OCI-LY7 (cell line): ENCODE measurements at regions not wholly inside any gene's neighbourhood (a gene's known extent, or its start where the extent isn't known, plus 50 kb on each side); places are given as distances from the start of the nearest gene placed in this dataset.

Source experiments
- BruUV-seq: library from RNA; stranded (reverse); fragments of 400-500 nt; replicated peaks from 2 replicates; lab custom pipeline; 2021; lab: Mats Ljungman, UMichigan
- CTCF ChIA-PET: fragments of 300-600 bp; sonication (Branson Sonifier 250); formaldehyde crosslinking; loops from one replicate; lab custom pipeline; 2022; ENCODE audit warnings: antibody characterized with exemption; ENCODE audit not compliant: unreplicated experiment; lab: Charles Lee
- POLR2A ChIA-PET: fragments of 300-600 bp; sonication (Branson Sonifier 250); formaldehyde crosslinking; loops from one replicate; lab custom pipeline; 2022; ENCODE audit warnings: antibody characterized with exemption; lab: Charles Lee
- DNase-seq: peaks from one replicate; pipeline ENCODE4 v3.0.0-alpha.2; 2015; ENCODE audit warnings: low spot score
- H2AFZ ChIP-seq: fragments of 200-600 bp; sonication (generic), shearing (Covaris generic); 2 replicates; pipeline ENCODE4 v1.6.1; 2014; ENCODE audit warnings: mild to moderate bottlenecking, antibody characterized with exemption, low read length, moderate library complexity
- H3K27ac ChIP-seq: fragments of 200-600 bp; sonication (generic); 2 replicates; pipeline ENCODE4 v1.5.1; 2014; ENCODE audit warnings: mixed run types, low read depth, mild to moderate bottlenecking, moderate library complexity, low read length, inconsistent platforms; ENCODE audit not compliant: poor library complexity, severe bottlenecking
- H3K36me3 ChIP-seq: fragments of 200-600 bp; sonication (generic); 2 replicates; pipeline ENCODE4 v1.6.1; 2014; ENCODE audit warnings: mild to moderate bottlenecking, antibody characterized with exemption, low read length, moderate library complexity, mixed read lengths; ENCODE audit not compliant: insufficient read depth
- H3K4me1 ChIP-seq: fragments of 200-600 bp; sonication (generic); 2 replicates; pipeline ENCODE4 v1.5.1; 2014; ENCODE audit warnings: mild to moderate bottlenecking, low read length; ENCODE audit not compliant: insufficient read depth, poor library complexity, severe bottlenecking
- H3K4me2 ChIP-seq: fragments of 200-600 bp; sonication (generic); 2 replicates; pipeline ENCODE4 v1.6.1; 2014; ENCODE audit warnings: mild to moderate bottlenecking, low read length
- H3K4me3 ChIP-seq: fragments of 200-600 bp; sonication (generic); 2 replicates; pipeline ENCODE4 v1.5.1; 2014; ENCODE audit warnings: mild to moderate bottlenecking, low read depth, low read length; ENCODE audit not compliant: poor library complexity, severe bottlenecking
- H3K79me2 ChIP-seq: fragments of 200-600 bp; sonication (generic); 2 replicates; pipeline ENCODE4 v1.6.1; 2016; ENCODE audit warnings: low read depth, mild to moderate bottlenecking, low read length, moderate library complexity, mixed read lengths; ENCODE audit not compliant: insufficient read depth
- H3K9me2 ChIP-seq: fragments of 200-600 bp; sonication (generic); 2 replicates; pipeline ENCODE4 v1.6.1; 2016; ENCODE audit warnings: mild to moderate bottlenecking, low read length, mixed read lengths; ENCODE audit not compliant: insufficient read depth
- H3K9me3 ChIP-seq: fragments of 200-600 bp; sonication (generic); 2 replicates; pipeline ENCODE4 v1.6.1; 2014; ENCODE audit warnings: mild to moderate bottlenecking, mixed run types, low read length, mixed read lengths
- H4K20me1 ChIP-seq: fragments of 200-600 bp; sonication (generic); 2 replicates; pipeline ENCODE4 v1.6.1; 2014; ENCODE audit warnings: mild to moderate bottlenecking, antibody characterized with exemption, low read length, moderate library complexity, mixed read lengths; ENCODE audit not compliant: insufficient read depth
- CTCF ChIP-seq: fragments of 200-600 bp; sonication (generic); conservative IDR thresholded peaks from 2 replicates; pipeline ENCODE4 v1.5.1; 2014; ENCODE audit warnings: mild to moderate bottlenecking, antibody characterized with exemption, low read length, moderate library complexity, mixed read lengths
- EZH2phosphoT487 ChIP-seq: fragments of 200-600 bp; sonication (generic); IDR thresholded peaks from 2 replicates; pipeline ENCODE4 v1.6.1; 2018; ENCODE audit warnings: low read depth, borderline replicate concordance, mild to moderate bottlenecking, mixed run types, antibody characterized with exemption, low read length, moderate library complexity, mixed read lengths
- intact Hi-C: fragments of 100-400 bp; cut with micrococcal nuclease; formaldehyde crosslinking; loops from one replicate; pipeline ENCODE4 v1.10.0; 2022; ENCODE audit not compliant: unreplicated experiment

DNA sequence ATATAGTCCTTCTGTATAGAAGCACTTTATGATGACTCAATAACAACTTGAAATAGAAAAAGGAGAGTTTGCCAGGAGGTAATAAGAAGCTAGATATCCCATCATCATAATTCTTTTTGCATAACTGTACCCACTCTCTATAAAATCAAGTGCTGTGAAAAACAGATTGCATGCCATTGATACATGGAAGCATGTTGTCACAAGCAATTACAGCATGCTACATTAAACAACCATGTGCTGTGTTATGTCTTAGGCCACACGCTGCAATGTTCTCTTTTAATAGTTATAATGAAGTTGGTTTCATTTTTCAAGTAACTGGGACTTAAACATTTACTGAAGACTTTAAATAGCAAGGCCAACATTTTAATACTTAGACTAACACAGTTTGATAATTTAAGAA is 264.2 kb downstream of the RPRM start:
- H3K79me2 ChIP-seq = no peaks in the 10 kb centered on the region
- TF ChIP-seq EZH2phosphoT487 (no peak), CTCF (no peak)
- ChIA-PET CTCF (no interaction called here), POLR2A (no interaction called here)
- no peak overlapping the region for H2AFZ ChIP-seq
- no peak overlapping the region for H3K27ac ChIP-seq
- no peaks in the 10 kb centered on the region for H3K4me1 ChIP-seq
- no peak for DNase-seq
- H3K9me3 ChIP-seq = no peaks in the 10 kb centered on the region
- no peaks in the 10 kb centered on the region for H4K20me1 ChIP-seq
- no peak overlapping the region for H3K4me2 ChIP-seq
- intact Hi-C loops = no loop called here
- no peaks in the 10 kb centered on the region for H3K36me3 ChIP-seq
- no peaks in the 10 kb centered on the region for H3K9me2 ChIP-seq
- BruUV-seq = no TSS peak
- no peak overlapping the region for H3K4me3 ChIP-seq

- TF ChIP-seq CTCF = no peak
- TF ChIP-seq EZH2phosphoT487 = no peak
- Histone ChIP-seq H3K4me2 (no peak overlapping the region), H2AFZ (no peak overlapping the region), H3K79me2 (no peaks in the 10 kb centered on the region), H3K4me1 (no peaks in the 10 kb centered on the region), H3K9me2 (no peaks in the 10 kb centered on the region), H3K27ac (no peak overlapping the region), H3K4me3 (no peak overlapping the region), H4K20me1 (no peaks in the 10 kb centered on the region), H3K36me3 (no peaks in the 10 kb centered on the region), H3K9me3 (no peaks in the 10 kb centered on the region)
- CTCF ChIA-PET = no interaction called here
- no peak for DNase-seq
- no TSS peak for BruUV-seq
- POLR2A ChIA-PET = no interaction called here
- intact Hi-C loops = no loop called here
Observed at GRCh38 chr2:153213022-153213421, 265.5 kb downstream of the RPRM start.

DNA sequence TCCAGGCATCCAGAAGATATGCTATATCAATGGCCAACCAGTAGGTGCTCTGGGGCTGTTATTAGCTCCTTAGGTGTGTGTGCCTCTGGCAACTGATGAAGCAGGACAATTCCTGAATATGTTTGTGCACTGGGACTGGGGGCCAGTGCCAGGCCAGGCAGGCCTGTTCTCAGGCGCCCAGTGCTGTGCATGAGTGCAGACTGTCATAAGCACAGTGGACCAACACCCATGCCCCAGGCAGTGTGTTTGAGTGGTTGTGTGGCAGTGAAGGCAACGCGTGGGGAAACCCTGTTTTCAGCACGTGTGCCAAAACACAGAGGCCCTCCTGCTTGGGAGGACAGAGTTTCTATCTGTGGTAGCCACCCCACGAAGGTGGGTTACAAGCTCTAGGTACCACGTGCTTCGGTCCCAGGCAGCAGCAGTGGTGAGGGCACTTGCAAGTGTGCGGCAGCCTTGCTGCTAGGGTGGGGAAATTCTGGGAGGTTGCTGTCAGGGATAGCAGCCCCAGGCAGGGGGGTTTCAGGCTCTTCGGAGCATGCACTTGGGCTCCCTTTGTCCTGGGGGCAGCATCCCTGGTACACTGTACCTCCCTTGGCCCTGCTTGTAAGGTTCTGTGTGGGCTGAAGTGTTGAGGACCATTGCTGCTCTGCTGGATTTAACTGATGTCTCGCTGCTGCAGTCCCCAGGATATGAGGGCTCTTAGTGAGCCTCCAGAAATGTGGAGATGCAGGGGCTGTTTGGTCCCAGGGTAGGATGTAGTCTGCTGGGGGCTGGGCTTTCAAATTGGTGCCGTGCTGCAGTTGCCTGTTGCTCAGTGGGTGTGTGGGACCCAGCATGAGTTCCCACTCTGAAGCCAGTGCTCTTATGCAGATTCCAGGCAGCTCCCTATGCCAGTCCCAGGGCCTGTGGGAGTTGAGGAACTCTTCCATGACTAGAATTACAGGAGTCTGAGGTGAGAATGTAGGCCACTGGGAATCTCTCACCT is 280.9 kb downstream of the RPRM start:
- Histone ChIP-seq H3K27ac (no peak overlapping the region), H2AFZ (no peak overlapping the region), H4K20me1 (no peaks in the 10 kb centered on the region), H3K36me3 (no peaks in the 10 kb centered on the region), H3K4me1 (no peaks in the 10 kb centered on the region), H3K4me3 (no peak overlapping the region), H3K9me3 (no peaks in the 10 kb centered on the region), H3K79me2 (no peaks in the 10 kb centered on the region), H3K4me2 (no peak overlapping the region), H3K9me2 (no peaks in the 10 kb centered on the region)
- TF ChIP-seq CTCF = no peak
- no TSS peak for BruUV-seq
- POLR2A ChIA-PET = no interaction called here
- CTCF ChIA-PET = no interaction called here
- no peak for DNase-seq
- intact Hi-C loops = no loop called here
